NCI-H510A treated with DMSO at 0.1 percent for 48 hours (cell line): ENCODE measurements at regions not wholly inside any gene's neighbourhood (a gene's known extent, or its start where the extent isn't known, plus 50 kb on each side); places are given as distances from the start of the nearest gene placed in this dataset.
A peak's percentile ranks its signal among the peaks of the same experiment; 100 is the strongest.
"Not testable (repeated sequence)": the region's sequence is repeated elsewhere in the genome, so short reads cannot be mapped to it uniquely, and the experiment has no call there.

Source experiments
- DNase-seq: peaks from one replicate; lab custom pipeline; 2025; lab: John Stamatoyannopoulos, UW

GRCh38 chr2:89000235-89000634 lies 308.8 kb downstream of the RPIA start:
- no peak for DNase-seq

GRCh38 chr2:89004238-89004637 lies 312.8 kb downstream of the RPIA start:
- not testable (repeated sequence) for DNase-seq

- not testable (repeated sequence) for DNase-seq
Measured at GRCh38 chr2:89020566-89020965, 329.1 kb downstream of the RPIA start.

DNA sequence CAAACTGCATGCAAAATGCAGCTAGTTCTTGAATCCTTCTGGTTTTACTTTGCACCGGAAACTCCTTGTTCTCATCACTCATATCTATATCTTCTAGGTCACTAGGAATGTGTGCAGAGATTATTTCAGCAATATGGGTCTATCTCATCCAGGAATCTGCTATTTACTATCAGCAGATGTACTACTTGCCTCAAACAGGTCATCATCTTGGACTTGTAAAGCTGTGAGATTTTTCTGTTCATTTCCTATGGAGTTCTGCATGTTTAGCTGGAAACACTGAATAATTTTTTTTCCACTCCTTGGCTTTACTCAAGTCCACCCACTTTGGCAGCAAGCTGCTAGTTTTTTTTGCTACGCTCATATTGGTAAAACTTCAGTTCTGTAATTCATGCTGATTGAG lies 334.8 kb downstream of the RPIA start:
- not testable (repeated sequence) for DNase-seq

DNA sequence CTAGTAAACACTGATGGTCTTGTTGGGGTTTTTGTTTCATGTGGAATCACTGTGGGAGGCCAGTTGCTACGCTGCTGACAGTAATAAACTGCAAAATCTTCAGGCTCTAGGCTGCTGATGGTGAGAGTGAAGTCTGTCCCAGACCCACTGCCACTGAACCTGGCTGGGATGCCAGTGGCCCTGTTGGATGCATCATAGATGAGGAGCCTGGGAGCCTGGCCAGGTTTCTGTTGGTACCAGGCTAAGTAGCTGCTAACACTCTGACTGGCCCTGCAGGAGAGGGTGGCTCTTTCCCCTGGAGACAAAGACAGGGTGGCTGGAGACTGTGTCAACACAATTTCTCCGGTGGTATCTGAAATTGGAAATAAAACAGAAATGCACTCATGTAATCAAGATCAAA lies 335.6 kb downstream of the RPIA start:
- not testable (repeated sequence) for DNase-seq

DNA sequence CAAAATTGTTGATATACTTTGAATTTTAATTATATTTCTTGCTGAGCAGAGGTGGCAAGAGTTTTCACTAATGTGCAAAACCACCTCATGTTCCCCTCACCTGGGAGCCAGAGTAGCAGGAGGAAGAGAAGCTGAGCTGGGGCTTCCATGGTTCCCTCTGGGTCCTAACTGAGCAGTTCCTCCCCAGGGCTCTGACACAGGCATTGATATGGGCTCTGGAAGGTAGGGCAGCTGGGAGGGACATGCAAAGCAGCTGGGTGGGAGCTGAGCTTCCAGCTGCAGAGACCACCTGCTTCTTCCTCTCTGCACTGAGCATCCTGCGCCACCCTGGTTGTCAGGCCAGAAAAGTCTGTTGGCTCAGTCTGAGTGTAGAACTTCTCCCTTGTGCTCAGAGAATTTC lies 336.1 kb downstream of the RPIA start:
- DNase-seq = not testable (repeated sequence)

GRCh38 chr2:89029257-89029656 lies 337.8 kb downstream of the RPIA start:
- DNase-seq = not testable (repeated sequence)

DNA sequence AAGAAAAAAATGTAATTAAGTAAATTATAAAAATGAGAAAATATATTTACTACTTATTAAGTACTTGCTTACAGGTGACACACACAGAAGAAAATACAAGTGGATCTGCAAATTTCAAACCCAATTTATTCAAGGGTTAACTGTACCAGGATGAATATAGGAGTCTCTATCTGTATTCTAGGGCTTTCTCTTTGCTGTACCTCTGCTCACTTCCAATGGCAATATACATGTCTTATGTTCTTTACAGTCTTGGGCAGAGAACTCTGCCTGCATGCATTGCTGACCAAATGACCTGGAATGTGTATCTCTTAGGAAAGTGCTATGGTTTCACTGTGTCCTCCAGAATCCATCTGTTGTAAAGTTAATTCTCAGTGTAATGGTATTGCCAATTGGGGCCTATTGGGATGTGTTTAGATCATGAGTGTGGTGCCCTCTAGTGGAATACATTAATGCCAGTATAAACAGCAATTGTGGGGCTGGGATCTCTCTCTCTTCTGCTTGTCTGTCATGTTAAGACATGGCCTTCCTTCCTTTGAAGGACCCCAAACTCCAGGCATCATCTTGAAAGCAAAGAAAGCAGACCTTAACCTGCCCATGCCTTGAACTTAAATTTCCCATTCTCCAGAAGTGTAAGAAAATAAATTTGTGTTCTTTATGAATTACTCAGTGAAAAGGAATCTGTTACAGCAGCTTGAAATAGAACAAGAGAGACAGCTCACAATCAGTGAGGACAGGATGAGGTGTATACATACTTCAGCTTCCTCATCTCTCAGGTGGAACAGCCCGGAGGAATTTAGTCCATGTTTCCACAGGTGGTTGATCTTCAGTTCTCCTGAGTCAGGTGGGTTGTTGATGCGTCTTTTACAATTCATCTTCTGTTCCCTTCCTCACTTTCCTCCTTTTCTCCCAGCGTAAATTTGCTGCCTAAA lies 356.9 kb downstream of the RPIA start:
- peak; percentile 3 for DNase-seq

DNA sequence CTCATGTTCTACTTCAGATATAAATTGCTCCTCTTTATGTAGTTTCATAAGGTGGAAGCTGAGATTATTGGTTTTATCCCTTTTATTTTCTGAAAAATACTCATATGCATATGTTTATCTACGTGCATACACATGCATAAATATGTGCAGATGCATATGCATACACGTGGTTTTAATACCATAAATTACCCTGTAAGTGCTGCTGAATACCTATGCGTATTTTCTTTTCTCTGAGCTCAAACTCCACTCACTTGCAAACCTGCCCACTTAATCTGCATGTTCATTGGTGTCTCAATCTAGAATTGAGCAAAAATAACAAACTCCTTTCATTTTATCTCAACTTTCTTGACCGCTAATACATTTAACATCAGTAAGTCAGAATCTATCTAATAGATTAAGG lies 367.1 kb downstream of the RPIA start:
- not testable (repeated sequence) for DNase-seq

DNA sequence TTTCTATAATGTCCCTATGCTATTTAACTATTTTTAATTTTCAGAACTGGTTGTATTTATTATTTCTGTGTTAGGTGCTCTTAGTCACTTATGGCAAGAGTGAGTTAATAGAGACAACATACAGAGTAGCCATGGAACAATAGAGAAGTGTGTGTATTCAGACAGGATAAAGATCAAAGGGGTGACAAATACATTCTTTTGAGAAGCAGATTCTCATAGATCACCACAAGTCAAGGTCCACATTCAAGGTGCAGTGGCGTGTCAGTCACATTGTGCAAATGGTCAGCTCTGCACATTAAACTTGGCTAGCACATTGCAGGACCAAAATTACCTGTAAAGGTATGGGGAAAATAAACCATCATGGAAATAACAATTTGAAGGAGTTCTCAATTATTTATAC lies 369.7 kb downstream of the RPIA start:
- DNase-seq = not testable (repeated sequence)

DNA sequence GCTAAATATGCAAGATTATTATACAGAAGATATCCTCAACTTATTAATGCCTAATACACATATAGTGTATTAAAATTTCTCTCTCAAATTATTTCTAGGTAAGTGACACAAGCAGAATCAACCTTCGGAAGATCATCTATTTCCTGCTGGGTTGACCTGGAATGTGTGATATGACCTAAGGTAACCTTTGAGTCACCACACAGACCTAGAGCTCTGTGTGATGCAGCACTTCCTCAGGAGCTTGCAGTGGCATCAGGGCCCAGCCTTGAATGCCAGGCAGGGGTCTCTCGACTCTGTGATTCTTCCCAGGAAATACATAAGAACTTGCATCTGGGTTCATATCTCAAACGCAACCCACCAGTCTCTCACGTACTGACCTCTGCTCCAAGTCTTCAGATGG lies 385.3 kb downstream of the RPIA start:
- not testable (repeated sequence) for DNase-seq

- not testable (repeated sequence) for DNase-seq
Measured at GRCh38 chr2:89092911-89093310, 401.4 kb downstream of the RPIA start.

DNA sequence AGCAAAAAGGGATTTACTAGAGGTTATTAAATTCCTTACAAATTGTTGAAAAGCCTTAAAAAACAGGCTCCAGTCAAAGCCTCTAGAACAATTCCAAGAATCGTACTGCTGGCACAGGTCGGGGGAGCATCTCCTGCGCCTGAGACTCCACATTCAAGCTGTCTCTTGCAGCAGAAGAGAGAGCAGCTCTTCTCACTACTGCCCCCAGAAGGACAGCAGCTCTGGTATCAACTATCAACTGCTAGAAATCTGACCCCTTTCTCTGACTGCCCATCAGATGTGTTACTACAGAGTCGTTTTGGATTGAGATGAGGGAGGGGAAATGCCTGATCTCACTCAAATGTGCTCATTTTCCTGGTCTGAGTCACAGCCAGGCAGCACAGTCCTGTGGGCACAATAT lies 403.6 kb downstream of the RPIA start:
- not testable (repeated sequence) for DNase-seq

- DNase-seq = not testable (repeated sequence)
Measured at GRCh38 chr2:89102587-89102986, 411.1 kb downstream of the RPIA start.

DNA sequence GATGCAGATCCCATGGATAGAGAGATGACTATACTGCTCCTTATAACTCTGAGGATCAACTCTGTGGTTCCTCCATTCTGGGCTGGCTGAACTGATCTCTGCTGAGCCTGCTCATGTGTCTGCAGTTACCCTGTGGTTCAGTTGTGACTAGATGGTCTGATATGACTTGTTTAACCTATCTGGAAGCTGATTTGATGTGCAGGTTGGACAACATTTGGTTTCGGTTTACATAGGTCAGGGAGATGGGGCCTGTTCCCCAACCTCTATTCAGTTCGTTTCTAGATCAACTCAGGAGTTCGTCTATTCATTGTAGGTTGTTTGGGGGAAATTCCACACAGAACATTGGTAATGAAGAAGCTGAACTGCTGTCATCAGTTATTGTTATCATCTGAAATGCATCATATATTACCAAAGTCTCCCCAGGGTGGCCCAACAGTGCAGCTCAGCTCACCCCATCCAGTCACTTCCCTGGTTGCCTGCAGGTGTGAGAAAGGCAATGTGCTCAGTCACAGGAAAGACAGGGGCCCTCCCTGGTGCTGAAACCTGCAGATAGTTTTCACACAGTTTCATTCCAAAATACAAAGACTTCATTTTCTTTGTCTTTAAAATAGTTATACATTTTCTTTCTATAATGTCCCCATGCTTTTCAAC lies 415.0 kb downstream of the RPIA start:
- not testable (repeated sequence) for DNase-seq

- not testable (repeated sequence) for DNase-seq
Measured at GRCh38 chr2:89112434-89112833, 421.0 kb downstream of the RPIA start.

GRCh38 chr2:89113286-89113685 lies 421.8 kb downstream of the RPIA start:
- not testable (repeated sequence) for DNase-seq

DNA sequence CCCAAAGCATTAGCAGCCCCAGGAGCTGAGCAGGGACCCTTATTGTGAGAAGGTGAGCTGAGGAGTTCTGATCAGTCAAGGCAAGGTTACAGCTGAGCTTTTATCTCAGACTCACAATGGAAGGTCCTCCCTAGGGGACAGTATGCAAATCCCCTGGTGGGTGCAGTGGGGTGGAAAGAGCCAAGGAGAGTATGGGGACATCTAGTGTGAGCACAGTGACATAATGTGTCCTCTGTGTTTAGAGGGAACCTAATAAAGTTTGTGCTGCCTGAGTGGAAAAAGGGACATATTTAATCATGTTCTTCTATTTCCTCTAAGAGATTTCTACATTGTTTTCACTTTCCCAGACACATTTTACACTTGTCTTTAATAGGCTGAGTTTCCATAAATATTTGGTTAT lies 438.0 kb downstream of the RPIA start:
- not testable (repeated sequence) for DNase-seq

GRCh38 chr2:89130665-89131308 lies 439.3 kb downstream of the RPIA start:
- not testable (repeated sequence) for DNase-seq

DNA sequence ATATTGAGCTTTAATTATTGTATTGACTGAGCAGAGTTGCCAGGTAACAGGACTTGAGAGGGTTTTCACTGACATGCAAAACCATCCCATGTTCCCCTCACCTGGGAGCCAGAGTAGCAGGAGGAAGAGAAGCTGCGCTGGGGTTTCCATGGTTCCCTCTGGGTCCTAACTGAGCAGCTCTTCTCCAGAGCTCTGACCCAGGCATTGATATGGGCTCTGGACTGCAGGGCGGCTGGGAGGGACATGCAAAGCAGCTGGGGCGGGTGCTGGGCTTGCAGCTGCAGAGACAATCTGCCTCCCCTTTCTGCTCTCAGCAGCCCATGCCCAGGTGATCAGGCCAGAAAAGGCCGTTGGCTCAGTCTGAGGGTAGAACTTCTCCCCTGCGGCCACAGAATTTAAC lies 451.5 kb downstream of the RPIA start:
- not testable (repeated sequence) for DNase-seq

- DNase-seq = not testable (repeated sequence)
Measured at GRCh38 chr2:89145342-89145741, 453.9 kb downstream of the RPIA start.

DNA sequence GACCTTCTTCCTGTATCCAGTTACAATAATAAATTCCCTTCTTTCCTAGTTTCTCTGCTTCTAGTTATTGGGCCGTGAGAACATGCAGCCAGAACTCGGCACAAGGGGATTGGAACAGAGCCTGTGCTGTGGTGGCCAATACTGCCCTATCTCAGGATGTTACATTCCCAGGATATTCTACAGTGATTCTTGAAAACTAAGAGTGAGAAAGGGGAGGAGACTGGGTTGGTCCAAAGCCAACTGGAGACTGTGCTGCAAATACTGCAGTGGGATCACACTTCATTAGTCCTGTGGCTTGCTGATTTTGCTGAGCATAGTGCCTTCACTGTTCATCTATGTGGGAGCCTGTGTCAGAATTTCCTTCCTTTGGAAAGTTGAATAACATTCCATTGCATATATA lies 456.8 kb downstream of the RPIA start:
- not testable (repeated sequence) for DNase-seq

DNA sequence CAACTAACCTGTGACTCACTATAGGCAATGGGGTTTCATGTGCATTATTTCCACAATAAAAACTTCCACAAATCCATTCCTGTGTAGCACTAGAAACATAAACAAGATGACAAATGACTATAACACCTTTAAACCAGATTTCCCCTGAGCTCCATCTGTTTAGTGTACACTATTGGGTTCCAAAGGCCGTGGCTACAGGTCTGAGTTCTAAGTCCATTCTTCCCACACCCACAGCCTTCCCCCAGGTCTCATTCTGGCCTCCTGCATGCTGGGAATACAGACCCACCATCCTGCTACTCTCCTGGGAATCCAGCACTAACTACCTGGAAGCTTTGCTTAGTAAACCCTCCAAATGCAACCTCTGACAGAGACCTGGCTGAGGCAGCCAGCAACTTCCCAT lies 460.2 kb downstream of the RPIA start:
- not testable (repeated sequence) for DNase-seq
